NCI-H2196 treated with DMSO at 0.1 percent for 48 hours (cell line): ENCODE measurements at regions not wholly inside any gene's neighbourhood (a gene's known extent, or its start where the extent isn't known, plus 50 kb on each side); places are given as distances from the start of the nearest gene placed in this dataset.
"Not testable (repeated sequence)": the region's sequence is repeated elsewhere in the genome, so short reads cannot be mapped to it uniquely, and the experiment has no call there.

Experiments used
- DNase-seq: peaks from one replicate; lab custom pipeline; 2025; ENCODE audit not compliant: unreplicated experiment; lab: John Stamatoyannopoulos, UW

- DNase-seq = no peak
These were observed 202.8 kb downstream of the KDM5D start for GRCh38 chrY:19541475-19542306.

GRCh38 chrY:19535697-19536096 is 208.8 kb downstream of the KDM5D start:
- not testable (repeated sequence) for DNase-seq

- no peak for DNase-seq
These were observed 222.6 kb downstream of the KDM5D start for GRCh38 chrY:19521976-19522375.

GRCh38 chrY:19503092-19503449 is 241.5 kb downstream of the KDM5D start:
- no peak for DNase-seq

GRCh38 chrY:19502169-19503091 is 242.1 kb downstream of the KDM5D start:
- no peak for DNase-seq

- no peak for DNase-seq
These were observed 246.0 kb downstream of the KDM5D start for GRCh38 chrY:19498556-19498955.

GRCh38 chrY:19487494-19487893 is 257.0 kb downstream of the KDM5D start:
- DNase-seq = no peak

GRCh38 chrY:19484997-19485396 is 259.5 kb downstream of the KDM5D start:
- no peak for DNase-seq

GRCh38 chrY:19479141-19479540 is 265.4 kb downstream of the KDM5D start:
- DNase-seq = no peak

- no peak for DNase-seq
These were observed 266.6 kb downstream of the KDM5D start for GRCh38 chrY:19477959-19478358.

GRCh38 chrY:19465809-19466208 is 278.7 kb downstream of the KDM5D start:
- DNase-seq = no peak

GRCh38 chrY:19456855-19457448 is 287.6 kb downstream of the KDM5D start:
- no peak for DNase-seq

GRCh38 chrY:19433059-19433458 is 311.5 kb downstream of the KDM5D start:
- peak; percentile 1 for DNase-seq

GRCh38 chrY:19427736-19428518 is 316.6 kb downstream of the KDM5D start:
- no peak for DNase-seq

GRCh38 chrY:19427191-19427590 is 317.3 kb downstream of the KDM5D start:
- not testable (repeated sequence) for DNase-seq

GRCh38 chrY:19410980-19411766 is 333.4 kb downstream of the KDM5D start:
- DNase-seq = no peak

GRCh38 chrY:19406246-19406645 is 338.3 kb downstream of the KDM5D start:
- DNase-seq = no peak

- no peak for DNase-seq
These were observed 338.9 kb downstream of the KDM5D start for GRCh38 chrY:19405598-19405997.

- DNase-seq = no peak
These were observed 351.6 kb downstream of the KDM5D start for GRCh38 chrY:19392876-19393275.

GRCh38 chrY:19391922-19392321 is 352.6 kb downstream of the KDM5D start:
- no peak for DNase-seq
